HG03175 (cell line): ENCODE measurements at regions not wholly inside any gene's neighbourhood (a gene's known extent, or its start where the extent isn't known, plus 50 kb on each side); places are given as distances from the start of the nearest gene placed in this dataset.

Experiments used
- ATAC-seq: cut with Tn5 transposase; IDR thresholded peaks from one replicate; pipeline ENCODE4 v1.9.1; 2021; ENCODE audit warnings: mild to moderate bottlenecking, moderate library complexity; ENCODE audit not compliant: unreplicated experiment

DNA sequence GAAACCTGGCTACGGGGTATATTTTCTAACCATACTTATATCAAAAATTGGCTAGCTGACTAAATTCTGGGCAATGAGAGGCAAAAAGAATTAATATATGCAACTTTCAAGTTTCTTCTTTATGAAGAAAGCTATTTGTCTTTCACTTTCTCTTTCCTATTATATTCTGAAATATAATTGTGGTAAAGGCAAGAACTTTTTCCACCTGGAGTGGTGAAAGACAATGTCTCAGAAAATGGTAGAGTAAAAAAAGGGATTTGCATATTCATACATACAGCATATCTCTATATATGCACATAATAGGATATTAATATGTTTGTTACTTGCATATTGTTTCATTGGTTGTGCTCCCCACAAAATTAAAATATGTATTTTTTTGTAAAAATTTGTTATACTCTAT, 793.8 kb downstream of the PLA2G4A start:
- no peak for ATAC-seq

DNA sequence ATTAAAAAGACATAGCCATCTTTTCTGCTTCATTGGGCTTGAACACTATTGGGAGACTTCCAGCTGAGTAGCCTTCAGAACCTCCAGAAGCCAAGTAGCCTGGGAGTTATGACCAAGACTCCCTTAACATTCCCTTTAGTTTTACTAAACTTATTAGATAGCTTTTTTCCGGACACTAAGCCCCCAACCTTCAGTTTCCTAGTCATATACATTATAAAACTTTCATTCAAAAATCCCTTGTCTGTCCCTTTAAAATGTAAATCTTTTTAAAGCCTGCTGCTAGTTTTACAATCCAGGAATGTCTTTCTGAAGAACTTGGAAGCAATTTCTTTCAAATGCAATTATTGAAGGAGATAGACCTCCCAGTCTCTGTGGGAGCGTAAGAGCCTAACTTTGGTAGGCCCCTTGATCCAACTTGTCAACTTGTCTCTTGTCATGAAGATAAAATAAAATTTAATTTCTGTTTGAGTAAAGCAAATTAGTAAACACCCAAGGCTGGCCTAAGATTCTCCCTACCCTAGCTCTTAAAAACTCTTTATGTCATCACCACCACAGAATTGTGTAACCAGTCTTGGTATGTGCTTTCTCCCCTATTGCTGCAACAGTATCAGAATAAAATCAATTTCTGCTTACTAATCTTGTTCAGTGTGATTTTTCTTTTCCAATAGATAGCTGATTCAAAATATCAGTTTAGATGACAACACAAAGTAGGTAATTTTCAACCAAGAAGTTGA, 796.2 kb downstream of the PLA2G4A start:
- no peak for ATAC-seq

DNA sequence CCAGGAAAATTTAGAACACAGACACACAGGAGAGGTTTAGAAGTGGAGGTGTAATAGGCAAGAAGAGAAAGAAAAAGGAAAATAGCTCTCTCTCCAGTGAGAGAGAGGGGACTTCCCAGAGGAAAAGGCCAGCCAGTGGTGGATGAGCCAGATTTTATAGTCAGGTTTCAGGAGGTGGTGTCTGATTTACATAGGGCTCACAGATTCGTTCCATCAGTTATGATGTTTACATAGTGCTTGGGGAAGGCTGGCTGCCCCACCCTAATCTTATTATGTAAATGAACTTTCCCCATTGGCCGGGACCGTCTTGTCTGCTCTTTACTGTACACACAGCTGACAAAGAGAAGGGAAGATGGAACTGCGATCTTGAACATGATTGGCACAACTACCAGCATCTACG, 797.3 kb downstream of the PLA2G4A start:
- no peak for ATAC-seq

DNA sequence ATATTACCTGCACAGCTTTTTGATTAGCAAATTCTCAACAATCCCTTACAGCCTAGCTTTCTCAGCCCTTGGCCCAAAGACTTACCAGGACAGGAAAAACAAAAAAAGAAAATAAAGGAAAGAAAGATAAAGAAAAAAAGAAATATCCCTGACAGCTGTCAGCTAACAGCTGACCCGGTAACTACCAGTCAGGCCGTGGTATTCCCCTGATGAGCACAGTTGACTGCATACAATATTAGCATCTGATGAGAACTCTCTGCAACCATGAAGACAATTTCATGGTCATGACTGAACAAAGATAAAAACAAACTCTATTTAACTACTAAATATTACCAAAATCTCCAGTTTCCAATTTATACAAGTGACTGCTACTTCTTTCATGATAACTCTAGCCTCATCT, 798.8 kb downstream of the PLA2G4A start:
- no peak for ATAC-seq

DNA sequence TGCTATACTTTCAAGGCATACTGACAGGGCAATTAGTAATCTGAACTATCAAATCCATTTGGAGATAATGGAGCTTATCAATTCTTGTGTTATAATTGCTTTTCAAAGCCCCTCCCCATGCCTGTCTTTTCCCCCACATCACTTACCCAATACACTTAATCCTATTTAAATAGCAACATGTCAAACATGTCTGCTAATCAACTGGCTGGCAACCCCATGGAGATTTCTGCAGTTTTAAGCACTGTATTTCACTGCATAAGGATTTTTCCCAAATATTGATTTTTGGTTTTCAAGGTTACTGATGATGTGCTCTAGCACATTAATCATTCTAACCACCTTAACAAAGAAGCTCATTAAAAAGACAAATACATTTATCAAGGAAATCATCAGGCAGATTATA, 800.3 kb downstream of the PLA2G4A start:
- ATAC-seq = no peak

DNA sequence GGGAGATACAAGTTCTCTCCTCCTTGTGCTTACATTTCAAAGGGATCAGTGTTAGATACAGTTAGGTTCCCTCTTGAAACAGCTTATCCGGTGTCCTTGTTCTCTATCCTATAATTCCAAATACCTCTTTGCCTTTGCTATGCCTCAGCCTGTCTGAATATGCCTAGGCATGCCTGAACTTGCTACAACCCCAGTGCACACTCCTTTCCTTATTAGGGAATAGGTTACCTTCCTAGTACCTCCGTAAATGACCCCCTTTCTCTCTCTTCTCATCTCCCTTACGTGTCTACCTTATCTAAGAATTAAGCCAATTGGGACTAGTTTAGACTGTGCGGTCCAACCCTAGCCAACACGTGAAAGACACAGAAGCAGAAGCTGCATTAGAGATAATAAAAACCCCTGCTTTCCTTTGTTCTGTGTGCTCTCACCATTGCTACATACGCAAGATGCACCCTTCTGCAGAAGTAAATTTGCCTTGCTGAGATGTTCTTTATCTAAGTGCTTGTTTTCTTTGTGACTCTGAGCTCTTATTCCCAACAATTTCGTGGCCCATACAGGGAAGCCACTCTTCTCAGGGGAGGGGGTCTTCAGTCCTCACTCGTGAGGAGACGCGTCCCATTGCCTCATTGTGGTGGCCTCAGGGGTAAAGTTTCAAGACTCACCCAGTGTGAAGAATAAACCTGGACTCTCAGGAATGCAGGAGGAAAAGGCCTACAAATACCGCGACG, 802.1 kb downstream of the PLA2G4A start:
- no peak for ATAC-seq

DNA sequence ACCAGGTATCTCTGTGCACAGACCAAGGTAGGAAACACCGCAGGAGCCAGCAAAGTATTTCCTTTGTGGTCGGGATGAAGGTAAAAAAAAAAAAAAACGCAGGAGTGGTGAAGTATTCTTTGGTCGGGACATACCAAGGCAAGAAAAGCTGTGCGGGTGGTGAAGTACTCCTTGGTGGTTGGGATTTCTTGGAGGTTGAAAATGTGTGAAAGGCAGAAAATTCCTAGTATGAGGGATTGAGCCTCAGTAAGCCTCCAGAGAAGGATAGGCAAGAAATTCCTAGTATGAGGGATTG, 802.6 kb downstream of the PLA2G4A start:
- ATAC-seq = no peak

DNA sequence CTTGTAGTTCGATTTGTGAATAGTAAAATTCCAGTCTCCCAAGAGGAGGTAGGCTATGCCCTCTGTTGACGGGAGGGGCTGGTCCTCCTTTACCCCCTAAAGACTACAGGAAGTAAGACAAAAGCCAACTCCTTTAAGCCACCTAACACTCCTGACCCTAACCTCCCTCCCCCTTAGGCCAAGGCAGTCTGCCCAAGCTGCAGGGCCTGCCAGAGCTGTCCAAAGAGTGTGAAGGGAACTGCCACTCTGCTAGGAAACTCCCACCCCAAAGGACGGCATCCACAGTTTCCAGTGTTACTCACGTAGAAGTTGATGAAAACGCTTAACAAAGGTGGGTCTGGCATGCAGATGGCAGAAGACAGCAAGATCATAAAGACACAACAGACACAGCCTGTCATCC, 803.2 kb downstream of the PLA2G4A start:
- no peak for ATAC-seq

DNA sequence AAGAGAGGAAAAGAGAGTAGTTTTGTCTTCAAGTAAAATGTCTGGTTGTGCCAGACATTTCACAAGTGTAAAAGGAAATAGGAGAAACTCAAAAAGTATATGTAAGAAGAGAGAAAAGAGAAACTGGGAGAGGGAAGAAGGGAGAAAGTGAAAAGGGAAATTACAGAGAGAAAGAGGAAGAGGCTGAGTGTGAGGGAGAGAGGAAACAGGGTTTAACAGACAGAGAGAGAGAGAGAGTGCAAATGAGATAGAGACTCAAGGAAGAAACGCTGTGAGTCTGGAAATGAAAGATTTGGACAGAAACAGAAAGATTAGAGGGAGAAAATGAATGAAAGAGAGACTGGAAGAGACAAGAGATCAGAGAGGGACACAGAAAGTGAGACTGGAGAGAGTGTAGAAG, 806.2 kb downstream of the PLA2G4A start:
- ATAC-seq = no peak

DNA sequence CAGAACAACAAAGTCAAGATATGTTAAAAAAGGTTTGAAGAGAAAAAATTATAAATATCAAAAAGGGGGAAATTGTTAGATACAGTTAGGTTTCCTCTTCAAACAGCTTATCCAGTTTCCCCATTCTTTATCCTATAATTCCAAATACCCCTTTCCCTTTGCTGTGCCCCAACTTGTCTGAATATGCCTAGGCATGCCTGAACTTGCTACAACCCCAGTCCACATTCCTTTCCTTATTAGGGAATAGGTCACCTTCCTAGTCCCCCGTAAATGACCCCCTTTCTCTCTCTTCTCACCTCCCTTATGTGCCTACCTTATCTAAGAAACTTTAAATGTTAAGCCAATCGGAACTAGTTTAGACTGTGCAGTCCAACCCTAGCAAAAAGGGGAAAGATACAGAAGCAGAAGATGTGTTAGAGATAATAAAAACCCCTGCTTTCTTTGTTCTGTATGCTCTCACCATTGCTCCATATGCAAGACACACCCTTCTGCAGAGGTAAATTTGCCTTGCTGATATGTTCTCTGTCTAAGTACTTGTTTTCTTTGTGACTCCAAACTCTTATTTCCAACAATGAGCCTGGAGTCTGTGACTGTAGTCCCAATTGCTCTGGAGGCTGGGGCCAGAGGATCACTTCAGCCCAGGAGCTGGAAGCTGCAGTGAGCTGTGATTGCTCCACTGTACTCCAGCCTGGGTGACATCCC, 810.1 kb downstream of the PLA2G4A start:
- ATAC-seq = no peak

DNA sequence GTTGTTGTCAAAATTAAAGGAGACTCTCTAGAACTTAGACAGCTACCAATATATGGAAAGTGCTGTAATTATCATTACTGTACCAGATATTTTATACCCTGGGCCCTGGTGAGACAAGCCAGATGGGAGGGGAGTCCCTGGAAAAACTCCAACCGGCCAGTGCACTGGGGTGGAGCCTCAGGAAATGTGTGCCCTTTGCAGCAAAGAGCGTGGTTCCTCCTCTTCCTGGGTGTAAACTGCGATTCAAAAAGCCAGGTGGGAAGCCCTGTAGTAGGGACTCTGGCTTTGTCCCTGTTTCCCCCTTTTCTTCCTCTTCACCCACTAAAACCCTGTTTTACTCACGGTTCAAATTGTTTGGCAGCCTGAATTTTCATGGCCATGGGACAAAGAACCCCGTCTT, 812.3 kb downstream of the PLA2G4A start:
- no peak for ATAC-seq

DNA sequence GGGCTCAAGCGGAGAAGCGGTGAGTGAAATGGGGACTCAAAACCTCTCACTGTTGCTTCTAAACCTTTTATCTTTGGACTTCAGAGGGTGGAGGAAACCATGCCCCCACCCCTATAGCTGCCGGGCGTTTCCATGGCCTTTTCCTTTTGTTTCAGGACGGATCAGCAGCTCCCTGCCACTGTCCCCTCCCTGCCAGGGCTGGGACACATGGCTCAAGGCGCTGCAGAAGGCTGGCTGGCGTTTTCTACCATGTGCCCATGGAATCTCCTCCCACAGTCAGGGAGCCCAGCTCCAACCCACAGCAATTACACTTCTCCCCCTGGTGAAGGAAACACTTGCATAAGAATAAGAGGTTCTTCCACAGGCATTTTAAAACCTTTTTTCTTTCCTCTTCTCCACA, 812.7 kb downstream of the PLA2G4A start:
- no peak for ATAC-seq

DNA sequence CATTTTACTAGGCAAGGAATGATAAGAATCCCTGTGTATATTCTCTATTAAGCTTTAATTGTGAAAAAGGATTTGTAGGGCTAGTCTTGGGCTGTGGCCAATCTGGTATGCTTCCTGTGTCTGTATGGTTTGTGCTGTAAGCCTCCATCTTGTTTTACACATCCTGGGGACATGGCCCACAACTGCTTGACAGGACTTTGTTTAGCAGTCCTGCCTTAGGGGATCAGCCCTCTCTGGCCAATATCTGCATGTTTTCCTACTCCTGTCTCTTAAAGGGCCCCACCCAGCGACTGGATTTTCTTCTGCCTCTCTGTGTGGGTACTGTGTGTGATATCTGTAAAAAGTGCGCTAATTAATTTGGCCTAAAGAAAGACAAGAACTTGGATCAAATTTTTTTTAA, 813.2 kb downstream of the PLA2G4A start:
- ATAC-seq = no peak

DNA sequence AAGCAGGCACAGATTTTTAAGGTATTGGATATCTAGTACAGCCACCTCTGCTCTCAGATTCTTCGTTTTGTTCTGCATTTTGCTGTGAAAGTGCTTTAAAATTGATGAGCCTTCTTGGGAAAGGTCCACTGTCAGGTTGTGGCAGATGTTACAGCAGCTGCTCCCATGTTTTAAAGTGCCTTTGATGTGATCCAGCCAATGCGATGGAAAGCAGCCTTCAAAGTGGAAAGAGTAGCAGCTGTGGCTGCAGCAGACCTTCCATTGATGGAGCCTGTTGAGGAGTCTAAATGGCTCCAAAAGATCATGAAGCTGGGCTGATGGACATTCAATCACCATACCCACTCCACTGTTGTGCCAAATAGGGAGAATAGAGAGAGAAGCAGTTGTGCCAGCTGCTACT, 816.9 kb downstream of the PLA2G4A start:
- ATAC-seq = no peak

DNA sequence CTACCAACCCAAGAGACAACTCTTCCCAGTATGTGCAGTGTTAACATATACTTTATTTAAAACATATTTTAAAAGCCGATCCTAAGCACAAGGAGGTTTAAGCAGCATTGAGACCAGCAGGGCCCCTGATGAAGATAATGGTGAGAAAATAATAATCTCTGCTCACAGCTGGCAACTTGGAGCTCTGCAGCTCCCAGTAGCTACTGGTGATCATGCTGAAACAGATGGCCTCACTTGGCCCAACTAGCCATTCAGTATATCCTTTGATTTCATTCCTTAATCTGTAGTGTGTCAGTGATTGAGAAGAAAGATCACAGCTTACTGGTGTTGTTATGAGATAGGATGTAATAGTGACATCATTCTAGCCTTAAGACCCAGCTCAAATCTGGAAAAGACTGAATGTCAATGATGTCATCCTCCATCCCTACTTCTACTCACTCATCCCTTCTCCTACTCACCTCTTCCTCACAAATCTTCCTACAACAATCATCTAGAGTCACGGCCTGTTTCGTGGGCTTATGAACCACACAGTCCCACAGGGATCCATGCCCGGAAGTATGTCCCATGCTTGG, 817.9 kb downstream of the PLA2G4A start:
- ATAC-seq = no peak

DNA sequence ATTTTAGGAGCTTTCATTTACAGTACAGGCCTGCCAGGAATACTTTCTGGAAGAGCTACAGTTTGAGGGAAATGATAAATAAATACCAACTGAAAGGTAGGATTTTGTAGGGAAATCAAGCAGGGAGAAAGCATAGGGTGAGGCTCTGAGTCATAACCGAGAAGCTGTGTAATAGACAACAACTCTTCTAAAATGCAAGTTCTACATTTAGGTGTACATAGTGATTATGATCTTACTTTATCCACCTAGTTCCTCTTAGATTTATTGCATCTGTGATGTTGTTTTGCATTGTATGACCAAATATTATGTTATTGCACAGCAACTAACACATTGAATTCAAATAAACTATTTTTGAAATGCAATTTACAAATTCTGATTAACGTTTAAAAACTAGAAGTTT, 819.3 kb downstream of the PLA2G4A start:
- no peak for ATAC-seq

DNA sequence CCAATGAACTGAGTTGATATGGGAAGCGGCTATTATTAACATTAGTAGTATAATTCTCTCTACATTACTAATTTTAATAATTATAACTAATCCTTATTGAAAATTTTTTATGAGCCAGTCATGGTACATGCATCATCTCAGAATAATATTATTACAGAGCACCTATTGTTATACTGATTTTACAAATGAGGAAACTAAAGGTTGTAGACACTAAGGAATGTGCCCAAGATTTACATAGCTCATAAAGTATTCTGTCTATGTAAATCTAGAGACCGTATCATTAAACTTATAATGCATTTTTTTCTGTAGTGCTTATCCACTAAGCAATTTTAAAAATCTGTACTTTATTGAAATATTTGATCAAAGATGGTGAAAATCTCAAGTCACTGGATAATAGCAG, 825.9 kb downstream of the PLA2G4A start:
- ATAC-seq = no peak

DNA sequence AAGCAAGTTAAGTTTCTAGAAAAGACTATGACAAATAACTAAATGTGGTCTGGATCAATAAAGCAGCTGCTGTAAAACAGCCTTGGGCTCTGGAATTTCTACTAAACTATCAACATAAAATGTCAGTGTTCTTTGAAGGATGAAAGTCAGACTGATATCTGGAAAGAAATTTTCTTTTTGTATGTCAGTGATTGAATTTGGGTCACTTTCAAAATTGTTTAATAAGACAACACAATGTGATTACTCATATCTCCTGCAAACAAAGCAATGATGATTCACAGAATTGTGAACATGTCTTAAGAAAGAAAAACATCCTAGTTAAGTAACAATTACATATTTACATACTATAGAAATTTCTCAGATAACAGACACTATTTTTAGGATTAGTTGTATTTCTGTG, 826.4 kb downstream of the PLA2G4A start:
- no peak for ATAC-seq

DNA sequence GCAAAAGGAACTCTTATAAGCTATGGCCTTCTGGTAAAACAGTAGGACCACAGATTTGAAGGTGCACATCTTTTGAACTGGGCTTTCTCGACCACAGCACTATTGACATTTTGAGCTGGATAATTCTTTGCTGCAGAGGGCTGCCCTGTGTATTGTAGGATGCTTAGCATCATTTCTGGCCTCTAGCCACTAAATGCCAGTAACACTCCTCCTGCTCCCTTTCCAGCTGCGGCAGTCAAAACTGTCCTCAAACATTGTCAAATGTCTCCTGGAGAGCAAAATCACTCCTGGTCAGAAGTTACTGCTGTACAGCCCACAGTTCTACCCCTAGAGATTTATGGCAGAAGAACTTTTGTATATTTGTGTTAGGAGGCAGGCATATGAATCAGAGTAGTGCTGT, 836.7 kb downstream of the PLA2G4A start:
- ATAC-seq = no peak

DNA sequence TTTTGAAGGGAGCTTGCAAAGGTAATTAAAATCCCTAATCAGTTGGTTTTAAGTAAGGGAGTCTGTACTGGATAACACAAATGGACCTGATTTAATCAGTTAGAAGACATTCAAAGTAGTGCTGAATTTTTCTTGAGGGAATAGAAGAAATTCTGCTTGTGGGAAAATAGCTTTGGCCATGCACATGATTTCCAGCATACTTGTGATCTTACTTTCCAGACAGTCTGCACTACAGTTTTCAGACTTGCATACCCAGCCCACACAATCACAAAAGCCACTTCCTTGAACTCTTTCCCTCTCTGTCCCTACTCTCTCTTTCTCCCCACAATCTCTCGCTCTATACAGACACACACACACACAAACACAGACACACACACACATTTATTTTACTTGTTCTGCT, 852.1 kb downstream of the PLA2G4A start:
- no peak for ATAC-seq

DNA sequence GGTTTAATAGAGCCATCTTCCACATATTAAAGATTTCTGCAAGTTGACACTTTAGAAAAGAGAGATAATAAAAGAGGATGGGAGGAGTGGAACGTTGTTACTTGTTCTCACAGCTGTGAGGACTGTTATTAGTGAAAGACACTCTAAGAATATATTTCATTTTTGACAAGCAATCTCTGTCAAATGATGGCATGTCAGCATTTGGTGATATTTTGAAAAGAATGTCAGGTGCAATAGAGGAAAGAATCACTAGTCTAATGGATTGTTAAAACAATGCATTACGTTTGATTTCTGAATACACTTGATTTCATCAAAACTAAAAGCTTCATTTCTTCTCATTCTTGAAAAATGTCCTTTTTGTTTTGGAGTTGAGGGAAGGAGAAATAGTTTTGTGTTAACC, 853.4 kb downstream of the PLA2G4A start:
- ATAC-seq = no peak

DNA sequence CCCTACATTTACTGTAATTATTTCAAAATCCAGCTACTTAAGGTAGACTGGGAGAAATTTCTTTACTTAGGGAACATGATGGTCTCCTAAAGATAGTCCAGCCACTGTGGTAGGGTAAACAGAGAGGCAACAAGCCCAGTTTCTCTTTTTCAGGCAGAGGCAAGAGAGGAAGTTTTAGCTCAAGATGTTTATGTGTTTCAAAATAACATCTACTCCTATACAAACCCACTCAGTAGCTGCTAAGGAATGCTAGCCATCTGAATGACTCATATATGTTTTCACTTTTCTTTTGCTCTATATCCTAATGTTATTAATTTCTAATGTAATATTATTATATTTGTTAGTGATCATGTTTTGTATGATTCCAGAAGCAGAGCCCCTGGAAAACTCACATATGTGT, 856.6 kb downstream of the PLA2G4A start:
- no peak for ATAC-seq
